C1 segment of cervical spinal cord (tissue), 14 donors: ENCODE measurements at regions not wholly inside any gene's neighbourhood (a gene's known extent, or its start where the extent isn't known, plus 50 kb on each side); places are given as distances from the start of the nearest gene placed in this dataset.

Source experiments
- DNase-seq, 14 donors: peaks; one replicate each; lab custom pipeline; 2025; lab: John Stamatoyannopoulos, UW

DNA sequence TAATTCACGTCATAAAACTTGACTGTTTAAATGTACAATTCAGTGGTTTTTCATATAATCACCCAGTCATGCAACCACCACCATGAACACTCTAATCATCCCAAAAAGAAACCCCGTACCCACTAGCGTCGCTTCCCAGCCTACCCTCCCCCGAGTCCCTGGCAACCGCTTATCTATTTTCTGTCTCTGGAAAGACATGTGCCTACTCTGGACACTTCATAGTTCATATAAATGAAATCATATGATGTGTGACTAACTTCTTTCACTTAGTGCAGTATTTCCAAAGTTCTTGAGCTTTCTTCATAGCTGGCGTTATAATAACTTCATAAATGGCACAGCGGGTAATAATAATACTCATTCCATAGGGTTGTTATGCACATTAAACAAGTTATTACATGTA is 215.2 kb downstream of the MYLK4 start:
- DNase-seq = no peak

DNA sequence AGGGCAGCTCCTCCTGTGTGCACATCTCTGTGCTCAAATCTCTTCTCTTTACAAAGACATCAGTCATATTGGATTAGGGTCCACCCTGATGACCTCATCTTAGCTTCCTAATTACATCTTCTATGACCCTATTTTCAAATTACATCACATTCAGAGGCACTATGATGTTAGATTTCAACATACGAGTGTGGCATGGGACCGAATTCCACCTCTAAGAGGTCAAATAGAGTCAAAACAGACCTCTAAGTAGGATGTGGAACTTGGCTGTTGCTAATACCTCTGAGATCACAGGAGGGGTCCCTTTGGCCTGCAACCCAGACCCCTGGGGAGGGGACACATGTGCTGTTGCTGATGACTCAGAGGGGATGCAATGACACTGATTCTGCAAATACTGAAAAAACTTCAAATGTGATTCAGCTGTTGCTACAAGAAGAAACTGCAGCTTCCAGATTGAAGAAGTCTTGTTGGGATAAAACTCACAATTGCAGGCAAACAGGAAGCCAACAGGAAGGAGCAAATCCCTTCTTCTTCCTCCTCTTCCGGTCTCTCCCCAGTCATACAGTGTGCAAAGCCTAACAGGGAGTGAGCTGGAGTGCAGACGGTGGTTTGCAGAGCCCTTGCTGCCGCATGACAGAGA is 216.2 kb downstream of the MYLK4 start:
- DNase-seq = no peak

DNA sequence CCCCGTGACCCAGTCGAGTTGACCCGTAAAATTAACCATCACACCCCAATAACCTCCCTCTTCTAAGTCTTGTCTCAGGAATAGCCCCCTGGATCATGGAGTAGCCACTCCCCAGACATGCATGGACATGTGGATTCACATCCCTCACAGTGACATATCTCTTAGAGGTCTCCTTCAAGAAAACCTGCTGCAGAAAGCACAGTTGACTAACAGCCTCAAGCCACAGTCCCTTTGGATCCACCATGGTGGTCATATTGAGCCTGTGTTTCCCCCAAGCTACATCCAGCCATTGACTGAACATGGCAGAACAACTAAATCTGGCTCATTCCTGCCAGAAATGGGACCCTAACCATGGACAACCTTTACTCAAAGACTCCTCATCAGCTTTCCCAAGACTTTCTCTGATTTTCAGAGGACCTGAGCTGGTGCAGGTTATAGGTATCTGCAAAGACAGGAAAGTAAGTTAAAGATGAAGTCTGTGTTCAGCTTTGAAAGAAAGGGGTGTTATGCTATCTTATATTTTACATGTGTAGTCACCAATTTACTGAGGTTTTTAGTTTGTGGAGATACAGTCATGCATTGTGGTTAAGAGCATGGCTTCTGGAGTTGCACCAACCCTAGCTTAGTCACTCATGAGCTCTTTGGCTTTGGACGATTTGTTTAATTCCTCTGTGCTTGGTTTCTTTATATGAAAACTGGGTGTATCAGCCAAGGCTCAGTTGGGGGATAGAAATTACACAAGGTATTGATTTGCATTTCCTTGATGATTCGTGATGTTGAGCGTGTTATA is 219.1 kb downstream of the MYLK4 start:
- no peak for DNase-seq

DNA sequence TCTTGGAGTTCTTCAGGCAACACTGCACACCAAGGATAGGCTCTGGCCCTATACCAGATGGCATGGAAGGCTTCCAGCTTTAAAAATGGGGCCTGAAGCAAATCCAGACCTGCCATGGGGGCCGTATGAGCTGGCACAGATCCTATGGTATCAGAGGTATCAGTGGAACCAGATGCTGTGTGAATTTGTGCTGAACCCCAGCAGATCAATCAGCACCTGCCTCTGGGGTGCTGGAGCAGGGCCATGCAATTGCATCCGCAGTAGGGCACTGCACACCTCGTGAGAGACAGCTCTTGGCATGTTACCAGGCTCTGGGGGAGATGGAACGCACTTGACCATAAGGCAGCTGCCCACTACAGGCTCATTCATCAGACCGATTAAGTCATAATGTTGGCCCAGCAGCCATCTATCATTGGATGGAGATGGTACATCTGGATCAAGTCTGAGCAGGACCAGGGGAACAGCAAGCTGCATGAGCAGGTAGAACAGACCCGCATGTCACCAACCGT is 221.5 kb downstream of the MYLK4 start:
- no peak for DNase-seq

DNA sequence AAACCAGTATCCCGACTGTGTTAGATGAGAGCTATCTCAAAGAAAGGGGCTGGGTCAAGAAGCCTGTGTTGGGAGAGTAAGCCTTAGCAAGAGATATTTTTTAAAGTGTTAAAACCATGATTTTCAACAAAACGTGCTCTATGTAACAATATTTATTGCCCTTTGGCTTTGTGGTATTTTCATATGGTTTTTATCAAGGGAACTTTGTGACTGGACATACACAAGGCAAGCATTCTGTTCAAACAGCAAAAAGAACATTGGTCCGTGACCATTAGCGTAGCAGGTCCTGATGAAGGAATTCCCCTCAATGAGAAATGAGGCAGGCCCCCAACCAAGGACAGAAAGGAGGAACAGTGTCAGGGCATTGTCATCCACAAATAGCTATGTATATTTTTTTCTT is 222.6 kb downstream of the MYLK4 start:
- no peak for DNase-seq

DNA sequence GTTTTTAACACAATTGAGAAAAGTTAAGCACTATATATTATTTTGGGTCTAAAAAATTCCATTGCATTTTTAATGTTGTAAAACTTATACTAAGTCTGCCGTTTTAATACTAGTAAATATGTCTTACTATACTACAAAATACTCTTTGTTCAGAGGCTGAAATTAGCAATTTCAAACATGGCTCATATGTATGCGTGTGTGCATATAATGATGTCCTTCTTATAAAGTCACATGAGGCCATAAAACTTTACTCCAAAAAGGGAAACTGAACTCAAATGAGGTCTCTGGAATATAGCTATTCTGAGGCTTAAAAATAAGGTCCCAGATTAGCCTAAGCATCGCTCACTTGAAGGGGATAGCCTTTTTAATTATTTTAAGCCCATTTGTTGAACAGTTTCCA is 224.0 kb downstream of the MYLK4 start:
- DNase-seq = no peak

DNA sequence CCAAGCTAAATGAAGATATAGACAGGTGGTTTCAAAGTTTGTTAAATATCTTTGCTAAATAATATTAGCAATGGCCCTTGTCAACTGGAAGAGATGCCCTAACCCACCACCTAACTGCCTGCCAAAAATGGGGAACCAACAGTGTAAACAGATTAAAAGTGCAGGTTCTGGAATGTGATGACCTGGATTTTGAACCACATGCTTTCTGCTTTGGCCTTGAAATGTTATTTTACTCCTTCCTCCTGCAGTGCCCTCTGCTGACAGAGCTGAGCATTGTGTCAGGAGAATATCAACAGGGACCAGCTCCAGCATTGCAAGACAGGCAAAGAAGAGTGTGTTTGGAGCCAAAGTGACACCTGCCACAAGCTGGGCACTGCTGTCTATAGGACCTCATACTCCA is 226.6 kb downstream of the MYLK4 start:
- DNase-seq = no peak

DNA sequence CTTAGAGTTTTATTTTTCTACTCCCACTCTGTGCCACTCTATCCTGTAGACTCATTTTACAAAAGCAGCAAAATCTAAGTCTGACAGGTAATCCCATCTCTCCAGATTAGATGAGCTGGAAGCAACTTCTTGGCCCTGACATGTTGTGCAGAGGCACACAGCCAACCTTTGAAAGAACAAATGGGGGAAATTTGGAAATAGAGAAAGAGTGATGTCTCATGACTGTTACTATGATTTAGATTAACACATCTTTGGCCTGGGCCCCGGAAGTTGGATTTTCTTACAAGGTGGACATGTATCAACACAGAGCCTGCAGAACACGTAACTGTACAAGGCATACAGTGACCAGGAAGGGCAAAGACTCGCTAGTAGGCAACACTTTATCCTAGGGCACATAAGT is 227.7 kb downstream of the MYLK4 start:
- no peak for DNase-seq

DNA sequence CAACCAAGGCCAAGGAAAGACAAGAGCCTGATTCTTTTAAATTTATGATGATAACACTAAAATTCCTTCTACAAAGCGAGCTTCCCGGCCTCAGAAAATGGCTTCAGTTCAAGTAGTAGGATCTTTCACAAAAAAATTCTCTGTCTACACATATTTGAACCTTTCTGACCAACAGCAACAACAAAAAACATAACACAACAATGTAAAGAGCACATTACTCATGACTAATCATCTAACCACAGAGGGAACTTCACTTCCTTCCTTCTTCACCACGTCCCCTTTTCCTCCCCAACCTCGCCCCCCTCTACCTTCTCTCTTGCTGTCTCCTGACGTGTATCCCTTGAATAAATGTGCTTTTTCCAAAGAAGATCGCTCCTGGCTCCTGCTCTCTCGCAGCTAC is 228.2 kb downstream of the MYLK4 start:
- DNase-seq = no peak

DNA sequence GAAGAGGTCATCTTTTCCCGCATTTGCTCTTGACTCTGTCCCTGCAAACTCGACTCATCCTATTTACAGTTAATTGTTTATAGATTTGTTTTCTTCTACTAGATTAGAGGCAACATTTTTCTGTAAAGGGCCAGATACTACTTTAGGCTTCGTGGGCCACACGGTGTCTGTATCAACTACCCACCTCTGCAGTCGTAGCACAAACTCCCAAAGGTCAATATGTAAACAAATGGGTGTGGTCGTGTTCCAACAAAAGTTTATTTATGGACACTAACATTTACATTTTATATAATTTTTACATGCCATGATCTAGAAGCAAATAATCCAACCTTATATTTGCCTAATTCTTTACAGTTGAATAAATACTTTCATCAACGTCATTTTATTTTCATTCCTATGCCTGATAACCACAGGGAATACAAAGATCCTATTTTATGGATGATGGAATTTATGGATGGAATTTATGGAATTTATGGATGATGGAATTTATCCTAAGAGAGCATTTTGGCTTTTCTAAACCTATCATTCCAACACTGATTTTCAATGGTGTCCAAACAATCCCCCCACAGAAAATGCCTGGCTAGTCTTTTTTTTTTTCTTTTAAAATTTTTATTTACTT is 232.8 kb downstream of the MYLK4 start:
- no peak for DNase-seq

DNA sequence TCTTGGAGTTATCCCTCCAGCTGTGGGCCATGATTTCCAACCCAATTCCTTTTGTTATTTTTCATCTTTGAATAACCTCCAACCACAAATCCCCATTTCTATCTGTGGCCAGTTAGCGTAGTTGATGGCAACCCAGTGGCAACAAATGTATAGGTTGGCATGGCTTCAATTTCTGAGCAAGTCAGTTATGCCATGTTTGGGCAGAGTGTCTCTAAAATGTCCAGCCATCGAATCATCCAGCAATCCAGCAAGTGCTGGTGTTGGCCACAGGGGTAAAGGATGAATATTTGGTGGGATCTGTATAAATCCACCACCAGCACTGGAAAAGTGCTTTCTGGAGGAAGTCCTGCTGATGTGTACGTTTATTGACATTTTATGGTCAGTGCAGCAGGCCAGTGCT is 233.3 kb downstream of the MYLK4 start:
- DNase-seq = no peak

DNA sequence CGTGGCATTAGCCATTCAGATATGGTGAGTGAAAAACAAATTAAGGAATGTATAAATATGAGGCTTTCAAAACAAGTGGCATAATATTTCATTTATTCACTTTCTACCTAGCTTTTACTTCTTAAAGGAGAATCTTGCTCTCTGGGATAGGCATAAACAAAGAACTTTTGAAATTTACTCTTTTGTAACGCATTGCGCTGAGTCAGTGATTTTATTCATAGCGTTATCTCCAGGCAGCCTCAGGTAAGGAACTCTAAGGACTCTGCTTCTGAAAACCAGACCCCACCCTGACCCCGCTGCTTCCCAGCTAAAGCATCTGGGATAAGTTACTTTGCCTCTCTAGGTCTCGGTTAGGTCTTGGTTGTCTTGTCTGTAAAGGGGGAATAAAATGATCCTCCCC is 234.7 kb downstream of the MYLK4 start:
- DNase-seq = no peak

DNA sequence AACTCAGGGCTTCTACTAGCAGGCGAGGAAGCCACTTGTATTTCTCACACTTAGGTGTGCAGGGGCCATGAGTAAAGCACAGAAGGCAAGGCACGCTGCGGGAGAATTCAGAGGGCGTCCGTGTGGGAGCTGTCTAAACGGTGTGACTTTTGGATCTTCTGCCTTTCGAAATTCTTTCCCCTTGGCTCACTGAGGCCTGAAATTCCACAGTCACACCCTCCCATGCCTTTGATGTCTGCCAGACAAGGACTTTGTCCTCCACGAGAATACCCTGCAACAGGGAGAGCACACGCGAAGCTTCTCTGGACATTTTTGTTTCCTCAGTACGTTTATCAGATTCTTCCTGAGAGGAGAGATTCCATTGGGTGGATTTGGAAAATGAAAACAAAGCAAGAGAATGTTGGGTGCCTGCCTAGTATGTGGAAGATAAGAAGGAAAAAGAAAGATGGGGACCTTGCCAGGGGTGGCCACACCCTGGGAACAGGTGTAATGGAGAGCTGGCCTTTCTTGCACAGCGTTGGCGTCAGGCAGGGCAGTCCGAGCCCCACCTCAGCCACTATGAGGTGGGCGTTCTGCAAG is 235.7 kb downstream of the MYLK4 start:
- no peak for DNase-seq

DNA sequence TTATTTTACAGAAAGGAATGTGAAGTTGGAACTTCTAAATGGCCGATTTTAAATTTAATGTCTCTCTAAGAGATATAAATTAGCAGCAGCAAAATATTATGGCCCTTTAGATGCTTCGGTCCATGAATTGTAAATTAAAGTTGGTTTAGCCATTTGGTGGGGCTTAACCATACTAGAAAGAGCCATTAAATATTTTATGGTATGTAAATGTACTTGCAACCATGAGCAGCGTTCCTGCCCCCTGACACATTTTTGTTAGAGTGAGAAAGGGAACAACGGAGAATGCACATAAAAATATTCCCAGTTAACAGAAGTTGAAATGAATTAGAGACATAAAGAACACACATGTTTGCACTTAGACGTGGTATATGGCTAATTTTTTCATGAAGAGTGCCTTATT is 237.9 kb downstream of the MYLK4 start:
- no peak for DNase-seq

DNA sequence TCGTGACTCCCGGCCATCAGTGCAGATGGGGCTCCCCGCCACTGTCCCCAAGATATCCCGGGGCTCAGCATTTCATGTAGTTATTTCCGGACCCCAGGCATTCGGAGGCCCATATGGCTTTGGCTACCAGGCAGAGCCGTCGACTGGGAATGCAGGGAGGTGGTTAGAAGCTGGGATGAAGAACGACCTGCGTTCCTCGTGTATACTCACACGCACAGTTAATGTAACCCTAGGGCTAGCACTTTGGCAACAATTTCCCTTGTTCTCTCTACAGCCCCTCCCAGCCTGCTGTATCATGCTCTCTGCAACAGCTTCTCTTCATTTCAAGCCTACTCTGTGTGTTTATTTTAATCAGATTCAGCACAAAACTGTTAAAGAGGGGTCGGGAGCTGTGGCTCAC is 240.4 kb downstream of the MYLK4 start:
- DNase-seq = peak in 1 of 14 donors; percentile 39

DNA sequence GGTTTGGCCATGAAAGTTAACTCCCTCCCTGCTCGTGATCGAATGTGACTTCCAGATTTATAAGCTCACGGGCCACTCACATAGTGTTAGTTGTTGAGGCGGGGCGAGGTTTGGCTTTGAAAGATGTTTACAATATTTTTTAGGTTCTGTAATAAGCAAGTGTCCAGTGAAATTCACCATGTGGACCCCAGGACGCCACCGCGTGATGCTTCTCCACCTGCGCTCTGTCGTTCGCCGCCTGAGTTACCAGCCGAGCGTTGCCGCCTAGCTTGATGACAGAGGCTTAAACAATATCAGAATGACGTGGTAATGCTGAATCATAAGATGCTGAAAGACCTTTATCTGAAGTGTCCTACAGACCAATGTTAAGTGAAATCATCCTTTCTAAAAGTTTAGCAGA is 241.0 kb downstream of the MYLK4 start:
- DNase-seq = peak in 1 of 14 donors; percentile 39

DNA sequence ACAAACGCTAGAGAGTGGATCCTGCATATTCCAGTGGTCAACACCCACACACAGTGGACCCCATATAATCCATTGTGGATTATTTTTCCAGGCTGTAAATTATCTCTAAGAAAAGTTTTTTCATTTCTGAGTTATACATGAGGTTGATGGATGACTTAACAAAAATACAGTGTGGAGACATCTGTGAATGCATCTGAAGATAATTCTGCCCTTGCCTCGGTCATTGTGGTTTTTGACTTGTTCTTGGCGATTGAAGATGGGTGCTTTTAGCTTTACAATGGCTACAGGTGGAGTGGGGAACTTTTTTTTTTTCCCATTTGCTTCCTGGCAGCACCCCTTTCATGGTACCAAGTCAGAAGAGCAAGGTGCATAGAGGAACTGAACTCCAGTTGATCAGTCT is 242.7 kb downstream of the MYLK4 start:
- no peak for DNase-seq

DNA sequence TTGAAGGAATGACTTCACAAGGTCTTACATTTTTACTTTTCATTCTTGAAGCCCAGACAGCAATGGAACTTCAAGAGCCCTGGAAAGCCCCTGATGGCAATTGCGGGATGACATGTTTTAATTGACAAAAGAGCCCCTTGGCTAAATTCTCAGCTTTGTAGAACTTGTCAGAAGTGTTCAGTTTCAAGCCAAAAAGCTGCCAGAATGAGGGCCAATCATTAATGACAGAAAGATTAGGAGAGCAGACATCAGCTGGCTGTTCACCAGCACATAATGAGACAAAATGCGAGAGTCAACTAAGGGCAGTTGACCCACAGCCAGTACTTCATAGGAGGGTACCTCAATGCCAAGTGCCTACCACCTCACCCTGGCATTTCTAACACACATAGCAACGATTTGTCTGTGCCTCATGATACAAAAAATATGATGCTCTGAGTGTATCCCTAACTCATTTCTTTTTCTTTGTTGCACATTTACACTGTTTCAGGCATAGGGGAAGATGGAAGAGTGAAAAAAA is 243.1 kb downstream of the MYLK4 start:
- DNase-seq = no peak

DNA sequence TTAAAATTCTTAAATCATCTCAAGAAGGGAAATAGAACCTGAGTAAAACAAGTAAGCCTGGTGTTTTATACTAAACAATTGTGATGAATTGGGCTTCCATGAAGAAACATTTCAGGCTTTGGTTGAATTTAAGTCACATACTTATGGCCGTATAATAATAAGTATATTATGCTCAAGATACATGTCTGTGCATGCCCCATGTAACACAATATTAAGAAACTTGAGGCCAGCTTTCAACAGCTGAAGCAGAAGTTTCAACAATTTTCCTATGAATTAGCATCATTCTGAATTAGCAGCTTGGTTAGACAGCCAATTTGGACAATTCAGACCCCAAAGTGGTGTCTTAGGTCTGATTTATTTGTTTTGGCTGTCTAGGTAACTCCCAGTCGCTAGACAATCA is 243.7 kb downstream of the MYLK4 start:
- DNase-seq = no peak

DNA sequence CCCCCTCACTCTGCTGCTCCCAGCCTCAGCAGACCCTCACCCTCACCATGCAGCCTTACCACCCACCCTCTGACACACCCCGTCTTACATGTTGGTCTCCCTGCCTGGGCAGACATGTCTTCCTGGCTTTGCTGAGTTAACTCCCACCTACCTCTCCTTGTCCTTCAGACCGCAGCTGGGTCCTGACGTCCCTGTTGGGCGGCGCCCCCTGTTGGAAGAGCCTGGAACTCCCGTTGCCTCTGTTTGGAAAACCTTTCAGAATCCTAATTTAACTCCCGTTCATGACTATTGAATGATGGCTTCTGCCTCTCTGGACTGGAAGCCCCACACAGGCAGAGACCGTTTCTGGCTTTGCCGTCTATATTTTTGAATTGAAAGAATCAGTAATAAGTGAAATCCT is 245.1 kb downstream of the MYLK4 start:
- no peak for DNase-seq

DNA sequence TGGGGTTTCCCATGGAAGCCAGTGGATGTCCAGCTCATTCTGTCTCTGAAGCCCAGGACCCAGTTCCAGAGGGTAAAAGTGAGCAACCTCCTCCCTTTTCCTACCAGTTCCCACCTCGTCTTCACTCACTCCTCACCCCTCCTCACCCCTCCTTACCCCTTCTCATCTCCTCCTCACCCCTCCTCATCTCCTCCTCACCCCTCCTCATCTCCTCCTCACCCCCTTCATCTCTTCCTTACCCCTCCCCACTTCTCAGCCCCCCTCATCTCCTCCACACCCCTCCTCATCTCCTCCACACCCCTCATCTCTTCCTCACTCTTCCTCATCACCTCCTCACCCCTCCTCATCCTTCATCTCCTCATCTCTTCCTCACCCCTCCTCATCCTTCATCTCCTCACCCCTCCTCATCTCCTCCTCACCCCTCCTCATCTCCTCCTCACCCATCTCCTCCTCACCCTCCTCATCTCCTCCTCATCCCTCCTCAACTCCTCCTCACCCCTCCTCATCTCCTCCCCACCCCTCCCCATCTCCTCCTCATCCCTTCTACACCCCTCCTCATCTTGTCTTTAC is 246.1 kb downstream of the MYLK4 start:
- DNase-seq = no peak
